DMS114 treated with DMSO at 0.1 percent for 48 hours (cell line): ENCODE measurements at regions not wholly inside any gene's neighbourhood (a gene's known extent, or its start where the extent isn't known, plus 50 kb on each side); places are given as distances from the start of the nearest gene placed in this dataset.
"Not testable (repeated sequence)": the region's sequence is repeated elsewhere in the genome, so short reads cannot be mapped to it uniquely, and the experiment has no call there.

Source experiments
- DNase-seq: peaks from one replicate; lab custom pipeline; 2025; ENCODE audit not compliant: unreplicated experiment; lab: John Stamatoyannopoulos, UW

GRCh38 chr10:128571745-128572144, 445.5 kb upstream of the MKI67 start:
- no peak for DNase-seq

GRCh38 chr10:128572696-128573095, 446.5 kb upstream of the MKI67 start:
- no peak for DNase-seq

- no peak for DNase-seq
These were observed 447.1 kb upstream of the MKI67 start for GRCh38 chr10:128573281-128573845.

- DNase-seq, result no peak
These were observed 447.8 kb upstream of the MKI67 start for GRCh38 chr10:128573986-128574385.

GRCh38 chr10:128574581-128575210, 448.5 kb upstream of the MKI67 start:
- DNase-seq, result no peak

GRCh38 chr10:128575761-128576160, 449.5 kb upstream of the MKI67 start:
- DNase-seq, result no peak

- no peak for DNase-seq
These were observed 450.1 kb upstream of the MKI67 start for GRCh38 chr10:128576336-128576735.

GRCh38 chr10:128576943-128577670, 450.9 kb upstream of the MKI67 start:
- DNase-seq, result no peak

GRCh38 chr10:128577958-128578750, 451.9 kb upstream of the MKI67 start:
- no peak for DNase-seq

GRCh38 chr10:128578766-128579165, 452.5 kb upstream of the MKI67 start:
- no peak for DNase-seq

GRCh38 chr10:128579280-128579865, 453.1 kb upstream of the MKI67 start:
- DNase-seq, result no peak

GRCh38 chr10:128579901-128580300, 453.7 kb upstream of the MKI67 start:
- DNase-seq, result no peak

GRCh38 chr10:128583125-128583524, 456.9 kb upstream of the MKI67 start:
- DNase-seq, result not testable (repeated sequence)

- DNase-seq, result not testable (repeated sequence)
These were observed 460.4 kb upstream of the MKI67 start for GRCh38 chr10:128586599-128586998.

- no peak for DNase-seq
These were observed 461.5 kb upstream of the MKI67 start for GRCh38 chr10:128587689-128588088.

- no peak for DNase-seq
These were observed 462.2 kb upstream of the MKI67 start for GRCh38 chr10:128588402-128588801.

GRCh38 chr10:128594688-128595087, 468.5 kb upstream of the MKI67 start:
- no peak for DNase-seq

- no peak for DNase-seq
These were observed 470.7 kb upstream of the MKI67 start for GRCh38 chr10:128596906-128597305.

GRCh38 chr10:128599030-128599429, 472.8 kb upstream of the MKI67 start:
- DNase-seq, result no peak

GRCh38 chr10:128599538-128599937, 473.3 kb upstream of the MKI67 start:
- DNase-seq, result no peak

GRCh38 chr10:128602183-128602582, 476.0 kb upstream of the MKI67 start:
- DNase-seq, result no peak
